ENCODE measurements at regions not wholly inside any gene's neighbourhood (a gene's known extent, or its start where the extent isn't known, plus 50 kb on each side); places are given as distances from the start of the nearest gene placed in this dataset.

DNA sequence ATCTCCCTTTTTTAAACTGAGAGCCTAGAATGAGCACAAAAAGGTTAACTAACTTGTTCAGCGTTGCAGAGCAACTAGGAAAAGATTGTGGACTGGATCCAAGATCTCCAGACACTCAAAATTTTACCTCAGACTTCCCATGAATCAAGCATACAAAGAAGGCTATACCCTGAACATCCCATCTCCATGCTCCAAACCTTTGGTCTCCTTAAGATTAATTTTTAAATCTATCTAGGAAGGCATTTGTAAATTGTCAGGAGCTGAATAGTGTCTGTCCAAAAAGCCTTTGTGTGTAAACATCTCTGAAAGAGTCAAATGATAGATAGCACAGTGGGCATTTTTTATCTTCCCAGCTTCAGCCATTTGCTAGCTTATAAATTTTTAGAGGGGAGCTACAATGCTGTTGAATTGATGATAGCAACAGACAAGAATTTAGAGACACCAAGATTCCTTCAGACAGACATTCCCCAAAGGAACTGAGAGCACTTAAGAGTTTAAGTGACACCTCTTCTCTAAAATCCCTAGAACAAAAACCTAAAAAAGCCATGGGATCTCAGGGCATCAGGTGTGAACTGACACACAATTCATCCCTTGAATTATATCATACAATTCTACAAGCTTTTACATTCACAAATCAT lies 480.8 kb upstream of the FAM241A start:
- H3K79me2 ChIP-seq (ENCODE audit: insufficient read depth, low read depth, low read length), result no peaks in the 10 kb centered on the region
- intact Hi-C loops (cut with micrococcal nuclease; ENCODE audit: unreplicated experiment), result no loop called here
- BruUV-seq (replicated peaks), result no TSS peak
- H3K27ac ChIP-seq (ENCODE audit: low read depth, low read length, poor library complexity, severe bottlenecking), result no peak overlapping the region
- no peak overlapping the region for H3K4me2 ChIP-seq (ENCODE audit: low read length)
- no peaks in the 10 kb centered on the region for H3K9me3 ChIP-seq (ENCODE audit: low read length)
- H3K4me1 ChIP-seq (ENCODE audit: insufficient read depth, low read length, poor library complexity, severe bottlenecking), result no peaks in the 10 kb centered on the region
- no peak for DNase-seq (ENCODE audit: low spot score)
- H3K9me2 ChIP-seq (ENCODE audit: insufficient read depth, low read length), result no peaks in the 10 kb centered on the region
- ChIA-PET CTCF (ENCODE audit: unreplicated experiment) (no interaction called here), POLR2A (interaction anchor here (2.5 kb wide), 1 partner anchor 11 kb away, joined by 9 read pairs; no protein-coding TSS in a partner anchor)
- TF ChIP-seq EZH2phosphoT487 (IDR thresholded peaks at IDR 0.05; ENCODE audit: borderline replicate concordance, low read depth, low read length), result no peak
- TF ChIP-seq, protein P1, sequence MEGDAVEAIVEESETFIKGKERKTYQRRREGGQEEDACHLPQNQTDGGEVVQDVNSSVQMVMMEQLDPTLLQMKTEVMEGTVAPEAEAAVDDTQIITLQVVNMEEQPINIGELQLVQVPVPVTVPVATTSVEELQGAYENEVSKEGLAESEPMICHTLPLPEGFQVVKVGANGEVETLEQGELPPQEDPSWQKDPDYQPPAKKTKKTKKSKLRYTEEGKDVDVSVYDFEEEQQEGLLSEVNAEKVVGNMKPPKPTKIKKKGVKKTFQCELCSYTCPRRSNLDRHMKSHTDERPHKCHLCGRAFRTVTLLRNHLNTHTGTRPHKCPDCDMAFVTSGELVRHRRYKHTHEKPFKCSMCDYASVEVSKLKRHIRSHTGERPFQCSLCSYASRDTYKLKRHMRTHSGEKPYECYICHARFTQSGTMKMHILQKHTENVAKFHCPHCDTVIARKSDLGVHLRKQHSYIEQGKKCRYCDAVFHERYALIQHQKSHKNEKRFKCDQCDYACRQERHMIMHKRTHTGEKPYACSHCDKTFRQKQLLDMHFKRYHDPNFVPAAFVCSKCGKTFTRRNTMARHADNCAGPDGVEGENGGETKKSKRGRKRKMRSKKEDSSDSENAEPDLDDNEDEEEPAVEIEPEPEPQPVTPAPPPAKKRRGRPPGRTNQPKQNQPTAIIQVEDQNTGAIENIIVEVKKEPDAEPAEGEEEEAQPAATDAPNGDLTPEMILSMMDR (conservative IDR thresholded peaks at IDR 0.05; ENCODE audit: low read length), result no peak
- H4K20me1 ChIP-seq (ENCODE audit: insufficient read depth, low read length), result no peaks in the 10 kb centered on the region
- no peak overlapping the region for H2AFZ ChIP-seq (ENCODE audit: low read length)
- no peaks in the 10 kb centered on the region for H3K36me3 ChIP-seq (ENCODE audit: insufficient read depth, low read length)
- no peak overlapping the region for H3K4me3 ChIP-seq (ENCODE audit: low read depth, low read length, poor library complexity, severe bottlenecking)

DNA sequence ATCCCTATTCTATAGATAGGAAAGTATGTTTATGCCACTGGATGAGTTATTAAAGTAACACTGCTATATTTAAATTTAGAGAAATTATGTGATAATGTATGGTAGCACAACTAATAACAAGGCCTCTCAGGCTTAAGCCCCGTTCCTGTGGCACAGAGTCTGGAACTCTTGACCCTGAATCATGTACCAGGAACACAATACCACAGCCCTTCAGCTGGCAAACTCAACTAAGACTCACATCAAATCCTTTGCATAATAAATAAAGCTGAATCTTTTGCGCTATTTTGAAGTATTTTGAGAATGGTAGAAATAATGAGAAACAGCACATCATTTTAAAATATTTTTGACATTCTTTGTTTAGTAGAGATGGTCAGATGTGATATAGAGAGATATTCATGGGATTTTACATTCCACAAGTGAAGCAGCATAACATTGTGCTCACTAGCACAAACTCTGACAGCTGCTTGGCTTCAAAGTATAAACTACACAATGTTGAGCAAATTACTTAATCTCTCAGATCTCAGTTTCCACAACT lies 478.4 kb upstream of the FAM241A start:
- Histone ChIP-seq H2AFZ (ENCODE audit: low read length) (no peak overlapping the region), H4K20me1 (ENCODE audit: insufficient read depth, low read length) (no peaks in the 10 kb centered on the region), H3K9me3 (ENCODE audit: low read length) (no peaks in the 10 kb centered on the region), H3K9me2 (ENCODE audit: insufficient read depth, low read length) (no peaks in the 10 kb centered on the region), H3K4me2 (ENCODE audit: low read length) (no peak overlapping the region), H3K79me2 (ENCODE audit: insufficient read depth, low read depth, low read length) (no peaks in the 10 kb centered on the region), H3K36me3 (ENCODE audit: insufficient read depth, low read length) (no peaks in the 10 kb centered on the region), H3K27ac (ENCODE audit: low read depth, low read length, poor library complexity, severe bottlenecking) (no peak overlapping the region), H3K4me3 (ENCODE audit: low read depth, low read length, poor library complexity, severe bottlenecking) (no peak overlapping the region), H3K4me1 (ENCODE audit: insufficient read depth, low read length, poor library complexity, severe bottlenecking) (no peaks in the 10 kb centered on the region)
- no TSS peak for BruUV-seq (replicated peaks)
- ChIA-PET POLR2A (interaction anchor here (1.2 kb wide), 1 partner anchor 17 kb away, joined by 5 read pairs; no protein-coding TSS in a partner anchor), CTCF (ENCODE audit: unreplicated experiment) (no interaction called here)
- DNase-seq (ENCODE audit: low spot score), result no peak
- no peak for TF ChIP-seq EZH2phosphoT487 (IDR thresholded peaks at IDR 0.05; ENCODE audit: borderline replicate concordance, low read depth, low read length)
- TF ChIP-seq, protein P1 (conservative IDR thresholded peaks at IDR 0.05; ENCODE audit: low read length), result no peak
- intact Hi-C loops (cut with micrococcal nuclease; ENCODE audit: unreplicated experiment), result no loop called here

DNA sequence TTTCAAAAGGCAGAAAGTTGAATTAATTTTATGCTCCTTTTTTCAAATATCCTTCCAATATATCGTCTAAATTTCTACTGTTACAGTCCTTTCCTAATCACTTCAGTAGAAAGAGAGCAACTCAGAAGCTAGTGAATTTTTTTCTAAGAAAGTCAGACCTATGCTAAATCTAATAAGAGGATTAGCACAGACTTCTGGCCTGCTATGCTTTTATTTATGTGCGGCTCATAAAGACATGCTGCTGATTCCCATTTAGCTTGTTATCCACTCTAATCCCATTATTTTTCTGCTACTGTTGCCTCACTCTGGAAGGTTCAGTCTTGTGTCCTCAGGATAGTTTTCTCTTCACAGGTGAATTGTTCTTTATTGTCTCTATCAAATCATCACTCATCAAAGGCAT lies 473.5 kb upstream of the FAM241A start:
- intact Hi-C loops (cut with micrococcal nuclease; ENCODE audit: unreplicated experiment), result no loop called here
- CTCF ChIA-PET (ENCODE audit: unreplicated experiment), result no interaction called here
- no TSS peak for BruUV-seq (replicated peaks)

More for the DNA sequence above, 473.5 kb upstream of the FAM241A start:
- Histone ChIP-seq H3K9me3 (ENCODE audit: low read length) (no peaks in the 10 kb centered on the region), H3K9me2 (ENCODE audit: insufficient read depth, low read length) (no peaks in the 10 kb centered on the region), H3K27ac (ENCODE audit: low read depth, low read length, poor library complexity, severe bottlenecking) (no peak overlapping the region), H3K79me2 (ENCODE audit: insufficient read depth, low read depth, low read length) (no peaks in the 10 kb centered on the region), H2AFZ (ENCODE audit: low read length) (no peak overlapping the region), H3K36me3 (ENCODE audit: insufficient read depth, low read length) (no peaks in the 10 kb centered on the region), H4K20me1 (ENCODE audit: insufficient read depth, low read length) (no peaks in the 10 kb centered on the region), H3K4me2 (ENCODE audit: low read length) (no peak overlapping the region), H3K4me3 (ENCODE audit: low read depth, low read length, poor library complexity, severe bottlenecking) (no peak overlapping the region), H3K4me1 (ENCODE audit: insufficient read depth, low read length, poor library complexity, severe bottlenecking) (no peaks in the 10 kb centered on the region)
- no peak for DNase-seq (ENCODE audit: low spot score)
- TF ChIP-seq, protein P1 (conservative IDR thresholded peaks at IDR 0.05; ENCODE audit: low read length), result no peak
- TF ChIP-seq EZH2phosphoT487 (IDR thresholded peaks at IDR 0.05; ENCODE audit: borderline replicate concordance, low read depth, low read length), result no peak
- POLR2A ChIA-PET, result interaction anchor here (0.6 kb wide), 1 partner anchor 21 kb away, joined by 3 read pairs; no protein-coding TSS in a partner anchor

Measured in OCI-LY7 (cell line).